HL-60 (cell line): ENCODE measurements at regions not wholly inside any gene's neighbourhood (a gene's known extent, or its start where the extent isn't known, plus 50 kb on each side); places are given as distances from the start of the nearest gene placed in this dataset.

Experiments
- CTCF ChIP-seq: IDR thresholded peaks from one replicate; pipeline ENCODE4 v1.5.1; 2011; ENCODE audit warnings: low read length, control low read depth, inconsistent platforms; ENCODE audit not compliant: insufficient read depth
- GABPA ChIP-seq: IDR thresholded peaks from 2 replicates; pipeline ENCODE4 v1.6.1; 2012; ENCODE audit warnings: low read depth
- POLR2AphosphoS5 ChIP-seq: IDR thresholded peaks from 2 replicates; pipeline ENCODE4 v1.6.1; 2012; ENCODE audit warnings: low read depth
- TF ChIP-seq, protein P1 (sequence below): IDR thresholded peaks from 2 replicates; pipeline ENCODE4 v1.6.1; 2012; ENCODE audit warnings: low read depth; ENCODE audit not compliant: insufficient replicate concordance

GRCh38 chr7:98470485-98471240, 69.8 kb upstream of the BAIAP2L1 start:
- TF ChIP-seq, protein P1, sequence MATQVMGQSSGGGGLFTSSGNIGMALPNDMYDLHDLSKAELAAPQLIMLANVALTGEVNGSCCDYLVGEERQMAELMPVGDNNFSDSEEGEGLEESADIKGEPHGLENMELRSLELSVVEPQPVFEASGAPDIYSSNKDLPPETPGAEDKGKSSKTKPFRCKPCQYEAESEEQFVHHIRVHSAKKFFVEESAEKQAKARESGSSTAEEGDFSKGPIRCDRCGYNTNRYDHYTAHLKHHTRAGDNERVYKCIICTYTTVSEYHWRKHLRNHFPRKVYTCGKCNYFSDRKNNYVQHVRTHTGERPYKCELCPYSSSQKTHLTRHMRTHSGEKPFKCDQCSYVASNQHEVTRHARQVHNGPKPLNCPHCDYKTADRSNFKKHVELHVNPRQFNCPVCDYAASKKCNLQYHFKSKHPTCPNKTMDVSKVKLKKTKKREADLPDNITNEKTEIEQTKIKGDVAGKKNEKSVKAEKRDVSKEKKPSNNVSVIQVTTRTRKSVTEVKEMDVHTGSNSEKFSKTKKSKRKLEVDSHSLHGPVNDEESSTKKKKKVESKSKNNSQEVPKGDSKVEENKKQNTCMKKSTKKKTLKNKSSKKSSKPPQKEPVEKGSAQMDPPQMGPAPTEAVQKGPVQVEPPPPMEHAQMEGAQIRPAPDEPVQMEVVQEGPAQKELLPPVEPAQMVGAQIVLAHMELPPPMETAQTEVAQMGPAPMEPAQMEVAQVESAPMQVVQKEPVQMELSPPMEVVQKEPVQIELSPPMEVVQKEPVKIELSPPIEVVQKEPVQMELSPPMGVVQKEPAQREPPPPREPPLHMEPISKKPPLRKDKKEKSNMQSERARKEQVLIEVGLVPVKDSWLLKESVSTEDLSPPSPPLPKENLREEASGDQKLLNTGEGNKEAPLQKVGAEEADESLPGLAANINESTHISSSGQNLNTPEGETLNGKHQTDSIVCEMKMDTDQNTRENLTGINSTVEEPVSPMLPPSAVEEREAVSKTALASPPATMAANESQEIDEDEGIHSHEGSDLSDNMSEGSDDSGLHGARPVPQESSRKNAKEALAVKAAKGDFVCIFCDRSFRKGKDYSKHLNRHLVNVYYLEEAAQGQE = no peak
- no peak for TF ChIP-seq CTCF
- TF ChIP-seq POLR2AphosphoS5 = no peak
- TF ChIP-seq GABPA = no peak
